Heart left ventricle (tissue), 16 donors: ENCODE measurements at regions not wholly inside any gene's neighbourhood (a gene's known extent, or its start where the extent isn't known, plus 50 kb on each side); places are given as distances from the start of the nearest gene placed in this dataset.

ENCODE experiments used
- ATAC-seq, 4 donors: fragments of 200-7000 bp; cut with Tn5 transposase; one replicate each; pipeline ENCODE4 v1.9.1; 2020 to 2022; ENCODE audit warnings: moderate library complexity in 4 of 4, mild to moderate bottlenecking in 3 of 4, moderate number of reproducible peaks in 1 of 4
- DNase-seq, 5 donors: peaks; one replicate each; pipeline ENCODE4 v3.0.0-alpha.2; 2020
- H3K27ac ChIP-seq, 12 donors: fragments of 200-600 bp; sonication (generic) in 4 of 12; one replicate each; pipeline versions ENCODE4 v1.5.0 to v1.8.0; 2016 to 2022; ENCODE audit warnings: mild to moderate bottlenecking in 2 of 12
- H3K27me3 ChIP-seq, 9 donors: fragments of 200-600 bp; sonication (generic) in 2 of 9; one replicate each; pipeline versions ENCODE4 v1.5.1 to v1.8.0; 2016 to 2022; ENCODE audit warnings: mild to moderate bottlenecking in 3 of 9
- H3K36me3 ChIP-seq, 9 donors: fragments of 200-600 bp; sonication (generic) in 2 of 9; one replicate each; pipeline versions ENCODE4 v1.5.0 to v1.8.0; 2018 to 2022; ENCODE audit warnings: mild to moderate bottlenecking in 2 of 9
- H3K4me1 ChIP-seq, 12 donors: fragments of 200-600 bp; sonication (generic) in 4 of 12; one replicate each; pipeline versions ENCODE4 v1.5.0 to v1.8.0; 2016 to 2022; ENCODE audit warnings: mild to moderate bottlenecking in 3 of 12
- H3K4me3 ChIP-seq, 12 donors: fragments of 200-600 bp; sonication (generic) in 4 of 12; one replicate each; pipeline versions ENCODE4 v1.5.0 to v1.8.0; 2017 to 2022; ENCODE audit warnings: mild to moderate bottlenecking in 9 of 12, moderate library complexity in 4 of 12
- H3K9me3 ChIP-seq, 12 donors: fragments of 200-600 bp; sonication (generic) in 4 of 12; one replicate each; pipeline versions ENCODE4 v1.5.0 to v1.8.0; 2016 to 2022; ENCODE audit warnings: mild to moderate bottlenecking in 1 of 12
- CTCF ChIP-seq, 12 donors: fragments of 200-600 bp; sonication (generic) in 4 of 12; IDR thresholded peaks; one replicate each; pipeline versions ENCODE4 v1.5.0 to v1.8.0; 2018 to 2022; ENCODE audit warnings: antibody characterized with exemption in 12 of 12, mild to moderate bottlenecking in 5 of 12
- POLR2A ChIP-seq, 2 donors: fragments of 450-650 bp; IDR thresholded peaks; one replicate each; pipeline ENCODE4 v1.6.1; 2017; ENCODE audit warnings: antibody characterized with exemption in 2 of 2, mild to moderate bottlenecking in 2 of 2, moderate library complexity in 2 of 2
- whole genome bisulfite sequencing, 4 donors: extraction: QIAGEN DNeasy Blood & Tissue Kit in 2 of 4; methylation state at CpG; one replicate each; pipeline versions ENCODE4 v1.1.5 to v1.1.7; 2013 to 2018; 5-methylcytosine and 5-hydroxymethylcytosine counted together
- intact Hi-C, 10 donors: fragments of 100-400 bp; cut with DNase I; formaldehyde crosslinking; loops; one replicate each; pipeline versions ENCODE4 v1.11.1 to v1.14.2; 2022
- donor health status: ischemic (EF 13 %, LVEDD 7.1; RV severe dilation, severe dysfunction).
- donor health status: healthy with polysubstance abuse.
- donor health status: DM: no; HTN: yes; CAD: no.
- donor health status: DM: no; HTN: no; CAD: no.
- donor health status: ischemic (EF 25% LVEDD 6.9; RV normal size, moderate dysfunction).
- donor health status: ischemic (EF 25% LVEDD 5.7; RV mildly dilated, moderate dysfunction).
- donor health status: healthy.
- donor health status: DM: yes; HTN: yes; CAD: no.
- donor health status: ischemic (EF 35%, LVEDD 5.7; RV mildly dilated, moderate dysfunction).
- donor health status: nonischemic (EF 11% LVEDD 7.7; RV severe dilation, severe dysfunction).
- donor health status: DM: yes; HTN: yes; CAD: no.
- donor health status: PGD.
- donor health status: ischemic (EF 29% LVEDD 5.4; RV normal size, mild dysfunction).
- donor health status: nonischemic (EF 23%, LVEDD 6.1; RV moderate dilation, normal function).

- no peaks in the 10 kb centered on the region for H3K36me3 ChIP-seq
- H3K27ac ChIP-seq: no peak overlapping the region
- DNase-seq (no peak), ATAC-seq (no peak)
- intact Hi-C loops: no loop called here
- no peaks in the 10 kb centered on the region for H3K27me3 ChIP-seq
- no peaks in the 10 kb centered on the region for H3K9me3 ChIP-seq
- H3K4me3 ChIP-seq: no peak overlapping the region
- no peak for TF ChIP-seq POLR2A (IDR thresholded peaks at IDR 0.05)
- TF ChIP-seq CTCF (IDR thresholded peaks at IDR 0.05): no peak
- H3K4me1 ChIP-seq: peaks cover 0 to 11% (median 0%) of the 10 kb centered on the region in 12 donors
- WGBS, 4 donors: 88 to 97% (median 92%) methylated on average over 2 of the region's 2 CpGs
Measured at GRCh38 chr15:36172955-36173354, 406.5 kb upstream of the CDIN1 start.

GRCh38 chr15:36175186-36175740 is 404.2 kb upstream of the CDIN1 start:
- H3K36me3 ChIP-seq: no peaks in the 10 kb centered on the region
- intact Hi-C loops: no loop called here
- H3K27me3 ChIP-seq: no peaks in the 10 kb centered on the region
- DNase-seq (no peak), ATAC-seq (no peak)
- no peak for TF ChIP-seq CTCF (IDR thresholded peaks at IDR 0.05)
- no peak for TF ChIP-seq POLR2A (IDR thresholded peaks at IDR 0.05)
- no peak overlapping the region for H3K4me3 ChIP-seq
- H3K9me3 ChIP-seq: no peaks in the 10 kb centered on the region
- no peak overlapping the region for H3K27ac ChIP-seq
- WGBS, 4 donors: 89 to 94% (median 93%) methylated on average over 8 of the region's 8 CpGs
- peaks cover 0 to 15% (median 0%) of the 10 kb centered on the region in 12 donors for H3K4me1 ChIP-seq

DNA sequence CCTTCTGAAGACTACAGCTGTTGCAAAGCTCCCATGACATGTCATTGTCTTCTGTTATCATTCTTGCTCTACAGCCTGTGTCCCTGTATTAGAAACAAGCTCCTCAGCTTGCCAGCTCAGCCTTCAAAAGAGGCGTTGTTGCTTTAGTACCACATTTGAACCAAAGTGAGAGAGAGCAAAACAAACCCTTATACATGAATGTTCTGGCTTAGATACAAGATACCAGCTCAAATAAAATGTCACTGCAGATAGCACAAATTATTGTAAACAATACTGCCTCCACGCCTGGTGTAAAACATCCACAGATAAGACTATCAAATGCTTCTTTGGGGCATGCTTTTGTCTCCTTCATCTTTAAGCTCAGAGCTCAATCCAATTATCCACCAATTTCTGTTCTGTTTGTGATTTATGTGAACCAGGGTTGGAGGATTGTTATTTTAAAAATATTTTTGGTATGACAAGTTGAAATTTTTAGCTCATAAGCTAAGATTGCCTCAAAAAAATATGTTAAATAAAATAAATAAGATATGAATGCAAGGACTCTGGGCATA is 403.6 kb upstream of the CDIN1 start:
- Histone ChIP-seq H3K9me3 (no peaks in the 10 kb centered on the region), H3K27ac (no peak overlapping the region), H3K4me1 (peaks cover 0 to 15% (median 0%) of the 10 kb centered on the region in 12 donors), H3K36me3 (no peaks in the 10 kb centered on the region), H3K4me3 (no peak overlapping the region), H3K27me3 (no peaks in the 10 kb centered on the region)
- intact Hi-C loops: no loop called here
- WGBS, 4 donors: 43 to 63% (median 55%) methylated on average over 2 of the region's 2 CpGs
- DNase-seq (no peak), ATAC-seq (peak in 1 of 4 donors; percentile 26)
- TF ChIP-seq CTCF (IDR thresholded peaks at IDR 0.05) (no peak), POLR2A (IDR thresholded peaks at IDR 0.05) (no peak)

GRCh38 chr15:36177590-36178302 is 401.7 kb upstream of the CDIN1 start:
- intact Hi-C loops: no loop called here
- Histone ChIP-seq H3K4me3 (no peak overlapping the region), H3K27me3 (no peaks in the 10 kb centered on the region), H3K9me3 (no peaks in the 10 kb centered on the region), H3K36me3 (no peaks in the 10 kb centered on the region), H3K4me1 (peaks cover 0 to 15% (median 0%) of the 10 kb centered on the region in 12 donors), H3K27ac (peak overlapping the region in 2 of 12 donors; percentile 6 to 19)
- DNase-seq (no peak), ATAC-seq (no peak)
- TF ChIP-seq CTCF (IDR thresholded peaks at IDR 0.05): no peak
- TF ChIP-seq POLR2A (IDR thresholded peaks at IDR 0.05): no peak
- 71 to 89% (median 73%) methylated on average over 1 of the region's 1 CpG for WGBS, 4 donors
